SU-DHL-6 (cell line): ENCODE measurements at regions not wholly inside any gene's neighbourhood (a gene's known extent, or its start where the extent isn't known, plus 50 kb on each side); places are given as distances from the start of the nearest gene placed in this dataset.

Experiments used
- H2AFZ ChIP-seq: fragments of 200-600 bp; sonication (generic); 2 replicates; pipeline ENCODE4 v1.6.1; 2014; ENCODE audit warnings: low read depth, mild to moderate bottlenecking, moderate library complexity, mixed read lengths, antibody characterized with exemption, low read length; ENCODE audit not compliant: severe bottlenecking
- H3F3A ChIP-seq: fragments of 200-600 bp; shearing (Covaris generic); 2 replicates; pipeline ENCODE4 v1.6.0; 2016; ENCODE audit warnings: antibody characterized with exemption, mild to moderate bottlenecking; ENCODE audit not compliant: insufficient read depth
- H3K27ac ChIP-seq: fragments of 200-600 bp; sonication (generic); 2 replicates; pipeline ENCODE4 v1.5.1; 2016; ENCODE audit warnings: low read depth, mild to moderate bottlenecking, low read length, moderate library complexity, mixed read lengths
- H3K27me3 ChIP-seq: fragments of 200-600 bp; sonication (generic), shearing (Covaris generic); 2 replicates; pipeline ENCODE4 v1.6.0; 2014; ENCODE audit warnings: mild to moderate bottlenecking, low read length
- H3K36me3 ChIP-seq: fragments of 200-600 bp; sonication (generic); 2 replicates; pipeline ENCODE4 v1.6.1; 2014; ENCODE audit warnings: mild to moderate bottlenecking, low read length, mixed read lengths
- H3K4me2 ChIP-seq: fragments of 300-600, 200-600 bp; shearing (Covaris generic), sonication (generic); 2 replicates; pipeline ENCODE4 v1.6.0; 2014; ENCODE audit warnings: low read length, low read depth, mild to moderate bottlenecking; ENCODE audit not compliant: poor library complexity, severe bottlenecking
- H3K4me3 ChIP-seq: fragments of 200-600 bp; sonication (generic); 2 replicates; pipeline ENCODE4 v1.5.1; 2014; ENCODE audit warnings: antibody characterized with exemption, low read length, mild to moderate bottlenecking, mixed read lengths; ENCODE audit not compliant: insufficient read depth, poor library complexity, severe bottlenecking
- H3K79me2 ChIP-seq: fragments of 200-600 bp; sonication (generic); 2 replicates; pipeline ENCODE4 v1.6.1; 2014; ENCODE audit warnings: mild to moderate bottlenecking, low read length, moderate library complexity; ENCODE audit not compliant: insufficient read depth
- H3K9ac ChIP-seq: fragments of 200-600 bp; sonication (generic); 2 replicates; pipeline ENCODE4 v1.7.0; 2014; ENCODE audit warnings: mild to moderate bottlenecking, low read length
- H3K9me2 ChIP-seq: fragments of 200-600 bp; sonication (generic); replicated peaks from 2 replicates; pipeline ENCODE4 v1.6.1; 2014; ENCODE audit warnings: low read length; ENCODE audit not compliant: insufficient read depth
- H3K9me3 ChIP-seq: fragments of 200-600 bp; sonication (generic); 2 replicates; pipeline ENCODE4 v1.6.1; 2014; ENCODE audit warnings: low read length, mixed read lengths; ENCODE audit not compliant: insufficient read depth
- H4K20me1 ChIP-seq: fragments of 200-600 bp; sonication (generic); 2 replicates; pipeline ENCODE4 v1.6.1; 2014; ENCODE audit warnings: low read depth, mild to moderate bottlenecking, antibody characterized with exemption, low read length, moderate library complexity, mixed read lengths
- CTCF ChIP-seq: fragments of 200-600 bp; sonication (generic); IDR thresholded peaks from one replicate; pipeline ENCODE4 v1.5.1; 2017; ENCODE audit warnings: antibody characterized with exemption, mild to moderate bottlenecking, low read length, moderate library complexity; ENCODE audit not compliant: insufficient read depth, poor library complexity, severe bottlenecking
- EZH2phosphoT487 ChIP-seq: fragments of 200-600 bp; sonication (generic), shearing (Covaris generic); conservative IDR thresholded peaks from 2 replicates; pipeline ENCODE4 v1.6.1; 2018; ENCODE audit warnings: mild to moderate bottlenecking, antibody characterized with exemption, low read length, moderate library complexity, mixed read lengths

GRCh38 chr7:109259151-109259550 is 689.5 kb downstream of the DNAJB9 start:
- Histone ChIP-seq H3K27ac (no peak overlapping the region), H3K4me2 (no peak overlapping the region), H2AFZ (no peak overlapping the region), H3K36me3 (no peaks in the 10 kb centered on the region), H3K9ac (no peak overlapping the region), H3K9me2 (no peaks in the 10 kb centered on the region), H3K27me3 (no peaks in the 10 kb centered on the region), H3K9me3 (no peaks in the 10 kb centered on the region), H3F3A (no peaks in the 10 kb centered on the region), H4K20me1 (no peaks in the 10 kb centered on the region), H3K79me2 (no peaks in the 10 kb centered on the region), H3K4me3 (no peak overlapping the region)
- TF ChIP-seq CTCF, result no peak
- TF ChIP-seq EZH2phosphoT487, result no peak

GRCh38 chr7:109261781-109262180 is 692.1 kb downstream of the DNAJB9 start:
- Histone ChIP-seq H3K9me2 (no peaks in the 10 kb centered on the region), H3K4me3 (no peak overlapping the region), H3K27me3 (no peaks in the 10 kb centered on the region), H4K20me1 (no peaks in the 10 kb centered on the region), H3K9ac (no peak overlapping the region), H2AFZ (no peak overlapping the region), H3K4me2 (no peak overlapping the region), H3K79me2 (no peaks in the 10 kb centered on the region), H3K9me3 (no peaks in the 10 kb centered on the region), H3K27ac (no peak overlapping the region), H3K36me3 (no peaks in the 10 kb centered on the region), H3F3A (no peaks in the 10 kb centered on the region)
- TF ChIP-seq CTCF, result no peak
- no peak for TF ChIP-seq EZH2phosphoT487

- no peak overlapping the region for H3K27ac ChIP-seq
- TF ChIP-seq EZH2phosphoT487 (no peak), CTCF (no peak)
- no peaks in the 10 kb centered on the region for H3K79me2 ChIP-seq
- no peaks in the 10 kb centered on the region for H4K20me1 ChIP-seq
- no peaks in the 10 kb centered on the region for H3K9me3 ChIP-seq
- H3K9me2 ChIP-seq, result no peaks in the 10 kb centered on the region
- H3K4me2 ChIP-seq, result no peak overlapping the region
- H3K4me3 ChIP-seq, result no peak overlapping the region
- H2AFZ ChIP-seq, result no peak overlapping the region
- H3K27me3 ChIP-seq, result no peaks in the 10 kb centered on the region
- no peak overlapping the region for H3K9ac ChIP-seq
- H3F3A ChIP-seq, result no peaks in the 10 kb centered on the region
- no peaks in the 10 kb centered on the region for H3K36me3 ChIP-seq
Observed at GRCh38 chr7:109266610-109267009, 696.9 kb downstream of the DNAJB9 start.

GRCh38 chr7:109276348-109276747 is 706.7 kb downstream of the DNAJB9 start:
- Histone ChIP-seq H3K9ac (no peak overlapping the region), H3K4me3 (no peak overlapping the region), H3K27me3 (no peaks in the 10 kb centered on the region), H4K20me1 (no peaks in the 10 kb centered on the region; the same call in 1 of the 2 replicates), H2AFZ (no peak overlapping the region), H3K27ac (no peak overlapping the region), H3K36me3 (no peaks in the 10 kb centered on the region), H3K4me2 (no peak overlapping the region), H3F3A (no peaks in the 10 kb centered on the region), H3K9me2 (0 out of 2 replicates have a peak, but pooled peaks cover 4% of the 10 kb centered on the region), H3K9me3 (no peaks in the 10 kb centered on the region), H3K79me2 (no peaks in the 10 kb centered on the region)
- TF ChIP-seq CTCF (no peak), EZH2phosphoT487 (no peak)
